Activated naive CD8-positive, alpha-beta T cell treated with anti-CD3 and anti-CD28 coated beads, Interleukin-2, amount 10 ng/mL, durations not matched to agents 7 days and 5 days (primary cell): ENCODE measurements at regions not wholly inside any gene's neighbourhood (a gene's known extent, or its start where the extent isn't known, plus 50 kb on each side); places are given as distances from the start of the nearest gene placed in this dataset.
"Not testable (repeated sequence)": the region's sequence is repeated elsewhere in the genome, so short reads cannot be mapped to it uniquely, and the experiment has no call there.

Experiments used
- ATAC-seq: fragments of 150-1000 bp; cut with Tn5 transposase; one replicate; pipeline ENCODE4 v1.10.0; 2021; ENCODE audit warnings: low read depth, moderate library complexity
- POLR2A ChIA-PET: fragments of 350-600 bp; sonication (Branson Sonifier 250); formaldehyde crosslinking; loops from one replicate; lab custom pipeline; 2021; ENCODE audit warnings: antibody characterized with exemption; lab: Charles Lee
- DNase-seq: peaks from one replicate; pipeline ENCODE4 v3.0.0; 2021
- H3K27ac Mint-ChIP-seq: one replicate; pipeline ENCODE4 v1.8.0; 2022; ENCODE audit warnings: mild to moderate bottlenecking, mixed read lengths
- H3K27me3 Mint-ChIP-seq: one replicate; pipeline ENCODE4 v1.8.0; 2022; ENCODE audit warnings: mild to moderate bottlenecking, moderate library complexity, mixed read lengths
- H3K36me3 Mint-ChIP-seq: one replicate; pipeline ENCODE4 v1.8.0; 2021; ENCODE audit warnings: mild to moderate bottlenecking, mixed read lengths
- H3K4me1 Mint-ChIP-seq: one replicate; pipeline ENCODE4 v1.8.0; 2021; ENCODE audit warnings: mixed read lengths
- H3K4me3 Mint-ChIP-seq: one replicate; pipeline ENCODE4 v1.8.0; 2022; ENCODE audit warnings: mild to moderate bottlenecking, moderate library complexity, mixed read lengths
- H3K9me3 Mint-ChIP-seq: one replicate; pipeline ENCODE4 v1.8.0; 2021; ENCODE audit warnings: mixed read lengths

DNA sequence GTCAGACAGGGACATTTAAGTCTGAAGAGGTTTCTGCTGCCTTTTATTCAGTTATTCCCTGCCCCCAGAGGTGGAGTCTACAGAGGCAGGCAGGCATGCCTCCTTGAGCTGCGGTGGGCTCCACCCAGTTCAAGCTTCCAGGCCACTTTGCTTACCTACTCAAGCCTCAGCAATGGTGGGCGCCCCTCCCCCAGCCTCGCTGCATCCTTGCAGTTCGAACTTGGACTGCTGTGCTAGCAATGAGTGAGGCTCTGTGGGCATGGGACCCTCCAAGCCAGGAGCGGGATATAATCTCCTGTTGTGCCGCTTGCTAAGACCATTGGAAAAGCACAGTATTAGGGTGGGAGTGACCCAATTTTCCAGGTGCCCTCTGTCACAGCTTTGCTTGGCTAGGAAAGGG lies 207.5 kb upstream of the EPHA6 start:
- H3K4me3 Mint-ChIP-seq, H3K4me1 Mint-ChIP-seq, ATAC-seq, H3K9me3 Mint-ChIP-seq, POLR2A ChIA-PET, H3K36me3 Mint-ChIP-seq, H3K27me3 Mint-ChIP-seq, DNase-seq, H3K27ac Mint-ChIP-seq: not testable (repeated sequence)

DNA sequence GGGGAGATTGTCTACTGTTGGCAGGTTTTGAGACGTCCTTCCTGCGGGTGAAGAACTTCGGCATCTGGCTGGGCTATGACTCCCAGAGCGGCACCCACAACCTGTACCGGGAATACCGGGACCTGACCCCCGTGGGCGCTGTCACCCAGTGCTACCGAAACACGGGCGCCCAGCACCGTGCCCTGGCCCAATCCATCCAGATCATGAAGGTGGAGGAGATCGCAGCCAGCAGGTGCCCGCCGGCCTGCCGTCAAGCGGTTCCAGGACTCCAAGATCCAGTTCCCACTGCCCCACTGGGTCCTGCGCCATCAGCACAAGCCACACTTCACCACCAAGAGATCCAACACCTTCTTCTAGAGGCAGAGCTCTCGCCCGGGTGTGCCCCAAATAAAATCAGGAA lies 194.9 kb upstream of the EPHA6 start:
- H3K4me3 Mint-ChIP-seq: no peak overlapping the region
- no peak overlapping the region for H3K27ac Mint-ChIP-seq
- ATAC-seq (no peak), DNase-seq (peak; percentile 34)
- H3K9me3 Mint-ChIP-seq: peaks cover 1% of the 10 kb centered on the region
- H3K27me3 Mint-ChIP-seq: no peaks in the 10 kb centered on the region
- no peaks in the 10 kb centered on the region for H3K4me1 Mint-ChIP-seq
- POLR2A ChIA-PET: no interaction called here
- H3K36me3 Mint-ChIP-seq: no peaks in the 10 kb centered on the region

DNA sequence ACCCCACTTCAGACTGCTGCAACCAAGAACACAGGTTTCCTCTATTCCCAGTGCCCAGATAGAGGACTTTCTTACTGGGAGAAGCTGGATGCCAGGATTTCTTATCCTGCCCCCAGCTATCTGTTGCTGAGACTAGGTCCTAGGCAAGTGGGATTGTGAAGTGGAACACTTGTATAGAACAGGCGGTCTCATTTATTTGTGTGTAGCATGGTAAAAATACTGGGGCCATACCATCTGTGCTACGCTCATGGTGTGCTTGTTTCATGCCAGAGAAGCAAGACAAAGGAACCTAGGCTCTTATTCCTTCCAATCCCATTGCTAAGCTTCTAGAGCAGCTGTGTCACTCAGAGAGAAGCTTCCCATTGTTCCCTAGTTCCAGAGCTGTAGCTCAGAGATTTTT lies 191.5 kb upstream of the EPHA6 start:
- DNase-seq (no peak), ATAC-seq (no peak)
- no peaks in the 10 kb centered on the region for H3K4me1 Mint-ChIP-seq
- no peaks in the 10 kb centered on the region for H3K27me3 Mint-ChIP-seq
- peaks cover 9% of the 10 kb centered on the region for H3K9me3 Mint-ChIP-seq
- H3K36me3 Mint-ChIP-seq: no peaks in the 10 kb centered on the region
- H3K4me3 Mint-ChIP-seq: no peak overlapping the region
- H3K27ac Mint-ChIP-seq: no peak overlapping the region
- POLR2A ChIA-PET: no interaction called here

DNA sequence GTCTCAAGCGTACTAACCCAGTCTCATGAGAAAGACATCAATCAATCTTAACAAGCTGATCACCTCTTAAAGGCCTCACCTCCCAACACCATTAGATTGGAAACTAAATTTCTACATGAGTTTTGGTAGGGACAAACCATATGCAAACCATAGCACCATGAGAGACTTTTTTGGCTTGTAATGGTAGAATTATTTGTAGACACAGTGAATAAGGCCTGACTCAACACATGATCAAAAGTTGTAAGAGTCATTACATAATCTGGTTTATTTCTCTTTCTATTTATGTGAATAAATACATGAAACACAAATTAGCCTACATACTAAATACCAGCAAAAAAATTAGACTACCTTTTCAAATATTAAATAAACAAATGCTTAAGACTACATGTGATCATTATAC lies 183.3 kb upstream of the EPHA6 start:
- Mint-ChIP-seq H3K9me3 (peaks cover 2% of the 10 kb centered on the region), H3K27ac (no peak overlapping the region), H3K36me3 (no peaks in the 10 kb centered on the region), H3K4me3 (no peak overlapping the region), H3K4me1 (no peaks in the 10 kb centered on the region), H3K27me3 (no peaks in the 10 kb centered on the region)
- DNase-seq: no peak
- POLR2A ChIA-PET: no interaction called here
- ATAC-seq: no peak

DNA sequence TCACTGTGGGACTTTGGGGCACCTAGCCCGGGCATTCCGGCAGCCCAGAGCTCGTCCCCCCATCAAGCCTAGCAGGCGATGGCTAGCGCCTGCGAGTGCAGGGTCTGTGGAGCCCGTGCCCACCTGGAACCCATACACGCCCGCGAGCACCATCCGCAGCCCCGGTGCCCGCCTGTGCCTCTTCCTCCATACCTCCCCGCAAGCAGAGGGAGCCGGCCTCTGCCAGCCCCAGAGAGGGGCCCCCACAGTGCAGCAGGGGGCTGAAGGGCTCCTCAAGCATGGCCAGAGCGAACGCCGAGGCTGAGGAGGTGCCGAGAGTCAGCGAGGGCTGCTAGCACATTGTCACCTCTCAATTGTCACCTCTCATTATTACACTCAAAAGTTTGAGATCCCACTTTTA lies 167.8 kb upstream of the EPHA6 start:
- no peaks in the 10 kb centered on the region for H3K4me1 Mint-ChIP-seq
- H3K4me3 Mint-ChIP-seq: no peak overlapping the region
- H3K9me3 Mint-ChIP-seq: peaks cover 1% of the 10 kb centered on the region
- H3K27me3 Mint-ChIP-seq: no peaks in the 10 kb centered on the region
- POLR2A ChIA-PET: no interaction called here
- H3K27ac Mint-ChIP-seq: no peak overlapping the region
- ATAC-seq (no peak), DNase-seq (no peak)
- H3K36me3 Mint-ChIP-seq: no peaks in the 10 kb centered on the region

DNA sequence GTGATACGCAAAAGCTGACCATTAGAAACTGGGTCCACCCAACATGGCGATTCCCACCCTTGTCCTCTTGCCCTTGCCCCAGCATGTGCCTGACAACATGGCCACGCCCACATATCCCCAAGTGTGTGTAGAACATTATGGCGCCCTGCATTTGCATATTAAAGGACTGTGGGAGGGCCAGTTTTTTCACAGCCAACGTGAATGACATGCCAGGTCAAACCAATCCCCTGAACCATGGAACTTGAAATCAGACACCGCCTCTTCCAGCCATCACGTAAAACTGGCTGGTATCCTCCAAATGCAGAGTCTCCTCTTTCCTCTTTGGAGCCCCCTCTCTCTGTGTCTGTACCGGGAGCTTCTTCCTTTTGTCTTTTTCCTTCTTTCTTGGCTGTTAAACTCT lies 156.7 kb upstream of the EPHA6 start:
- Mint-ChIP-seq H3K4me1 (no peaks in the 10 kb centered on the region), H3K27me3 (no peaks in the 10 kb centered on the region), H3K9me3 (peaks cover 4% of the 10 kb centered on the region), H3K4me3 (no peak overlapping the region), H3K27ac (no peak overlapping the region), H3K36me3 (no peaks in the 10 kb centered on the region)
- no peak for DNase-seq
- POLR2A ChIA-PET: no interaction called here
- no peak for ATAC-seq

DNA sequence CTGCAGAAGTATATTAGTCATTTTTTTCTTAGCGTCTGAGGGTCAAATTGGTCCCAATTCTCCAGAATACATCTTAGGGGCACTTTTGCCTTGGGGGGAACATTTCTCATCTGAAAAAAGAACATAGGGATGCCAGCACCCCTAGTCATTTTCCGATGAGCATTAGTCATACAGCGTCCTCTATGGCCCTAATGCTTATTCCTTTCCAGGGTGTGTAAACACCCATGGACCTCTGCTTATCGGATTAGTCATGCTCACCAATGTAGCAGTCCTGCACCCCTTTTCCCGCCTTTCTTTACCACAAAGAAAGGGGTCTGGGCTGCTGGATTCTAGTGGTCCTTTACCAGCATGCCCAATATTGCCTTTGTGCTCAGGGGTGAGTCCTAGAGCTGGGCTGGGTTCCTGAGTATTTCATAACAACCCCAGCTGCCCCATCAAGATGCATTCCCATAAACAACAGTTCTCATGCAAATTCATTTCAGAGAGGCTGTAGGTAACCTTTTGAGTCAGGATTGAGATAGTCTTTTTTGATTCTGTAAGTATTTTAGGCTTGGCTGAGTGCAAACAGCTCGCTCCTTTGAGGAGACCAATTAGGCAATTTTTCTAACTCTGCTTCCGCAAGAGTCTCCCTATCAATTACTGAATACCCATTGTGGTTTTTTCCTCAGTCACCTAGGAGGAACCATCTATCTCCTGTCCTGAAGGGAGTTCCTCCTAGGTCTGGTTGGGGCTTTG lies 142.4 kb upstream of the EPHA6 start:
- H3K9me3 Mint-ChIP-seq, ATAC-seq, DNase-seq, H3K36me3 Mint-ChIP-seq, POLR2A ChIA-PET, H3K27ac Mint-ChIP-seq, H3K27me3 Mint-ChIP-seq, H3K4me1 Mint-ChIP-seq, H3K4me3 Mint-ChIP-seq: not testable (repeated sequence)

DNA sequence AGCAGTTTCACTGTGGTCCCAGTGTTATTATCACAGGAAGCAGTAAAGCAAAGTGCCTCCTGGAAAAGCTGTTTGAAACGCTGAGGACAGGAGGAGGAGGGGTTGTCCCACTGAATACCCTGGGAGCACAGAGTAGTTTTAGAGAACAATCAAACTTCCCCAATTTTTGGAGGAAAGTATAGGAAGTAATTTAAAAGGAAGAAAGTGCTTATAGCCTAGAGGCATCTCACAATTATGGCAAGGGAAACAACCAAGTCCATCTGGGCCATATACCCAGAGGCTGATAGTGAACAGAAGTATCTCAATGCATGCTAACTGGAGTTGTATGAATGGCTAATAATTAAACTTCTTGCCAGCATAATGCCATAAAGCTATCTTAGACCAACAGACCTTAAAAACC lies 137.2 kb upstream of the EPHA6 start:
- peaks cover 5% of the 10 kb centered on the region for H3K9me3 Mint-ChIP-seq
- H3K4me1 Mint-ChIP-seq: no peaks in the 10 kb centered on the region
- DNase-seq (no peak), ATAC-seq (no peak)
- no peak overlapping the region for H3K27ac Mint-ChIP-seq
- no peaks in the 10 kb centered on the region for H3K36me3 Mint-ChIP-seq
- no peak overlapping the region for H3K4me3 Mint-ChIP-seq
- H3K27me3 Mint-ChIP-seq: no peaks in the 10 kb centered on the region
- POLR2A ChIA-PET: no interaction called here

DNA sequence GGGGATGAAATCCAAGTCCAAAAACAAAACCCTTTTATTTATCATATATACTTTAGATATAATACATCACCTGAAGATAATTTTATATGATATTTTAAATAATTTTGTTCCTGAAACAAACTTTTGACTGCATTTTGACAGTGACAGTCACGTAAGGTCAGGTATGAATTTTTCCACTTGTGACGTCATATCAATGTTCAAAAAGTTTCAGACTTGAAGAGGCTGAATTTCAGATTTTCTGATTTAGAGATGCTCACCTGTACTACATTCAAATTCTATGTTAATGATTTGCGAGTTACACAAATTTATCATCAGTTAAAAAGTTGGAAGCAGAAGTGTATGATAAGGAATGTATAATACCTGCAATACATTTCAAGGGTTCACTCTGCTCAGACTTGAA lies 136.1 kb upstream of the EPHA6 start:
- no peak for ATAC-seq
- Mint-ChIP-seq H3K4me1 (no peaks in the 10 kb centered on the region), H3K27ac (no peak overlapping the region), H3K9me3 (peaks cover 5% of the 10 kb centered on the region), H3K27me3 (no peaks in the 10 kb centered on the region), H3K36me3 (no peaks in the 10 kb centered on the region), H3K4me3 (no peak overlapping the region)
- DNase-seq: no peak
- POLR2A ChIA-PET: no interaction called here

DNA sequence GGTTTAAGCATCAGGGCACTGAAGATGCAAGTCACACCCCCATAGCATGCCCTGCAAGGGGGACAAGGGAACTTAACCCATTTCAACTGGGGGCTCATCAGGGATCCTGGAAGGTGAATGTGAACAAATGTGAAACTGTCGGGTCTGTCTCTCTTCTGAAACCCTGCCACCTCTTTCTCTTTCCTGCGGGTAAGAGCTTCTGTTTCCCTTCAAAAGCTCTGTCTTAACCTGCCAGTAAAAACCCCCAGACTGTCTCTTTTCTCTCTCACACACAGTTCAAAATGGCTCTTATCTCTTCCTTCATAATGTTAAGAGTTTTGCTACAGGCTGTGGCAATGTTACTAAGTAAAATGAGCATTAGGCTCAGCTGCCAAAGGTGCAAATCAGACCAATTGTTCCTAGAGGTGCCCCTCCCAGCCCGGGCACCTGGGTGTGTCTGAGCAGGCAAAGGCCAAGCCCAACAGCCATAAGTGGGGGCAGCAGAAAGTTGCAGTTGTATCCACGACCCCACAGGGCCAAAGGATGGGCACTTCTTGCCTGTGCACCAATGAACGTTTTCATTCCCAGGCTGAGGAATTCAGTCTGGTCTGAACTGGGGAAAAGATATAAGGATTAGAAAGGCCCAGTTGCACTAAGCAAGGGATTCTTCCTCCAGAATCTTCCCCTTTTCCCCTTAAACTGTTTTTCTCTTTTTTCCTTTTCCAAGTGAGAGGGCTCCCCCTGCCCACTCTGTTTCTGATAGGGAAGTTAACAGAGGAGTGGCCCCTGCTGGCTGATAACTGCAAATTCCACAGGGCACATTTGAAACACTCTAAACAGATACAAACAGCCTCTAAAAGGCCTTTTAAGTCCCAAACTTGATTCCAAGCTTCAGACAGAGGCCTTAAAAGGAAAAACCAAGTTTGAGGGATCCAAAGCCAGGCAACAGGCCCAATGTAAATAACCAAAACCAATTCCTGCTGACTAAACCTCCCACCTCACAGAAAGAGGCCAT lies 113.8 kb upstream of the EPHA6 start:
- Mint-ChIP-seq H3K36me3 (no peaks in the 10 kb centered on the region), H3K27ac (no peak overlapping the region), H3K4me1 (no peaks in the 10 kb centered on the region), H3K27me3 (no peaks in the 10 kb centered on the region), H3K4me3 (no peak overlapping the region), H3K9me3 (peaks cover 9% of the 10 kb centered on the region)
- ATAC-seq: no peak
- POLR2A ChIA-PET: no interaction called here
- no peak for DNase-seq

DNA sequence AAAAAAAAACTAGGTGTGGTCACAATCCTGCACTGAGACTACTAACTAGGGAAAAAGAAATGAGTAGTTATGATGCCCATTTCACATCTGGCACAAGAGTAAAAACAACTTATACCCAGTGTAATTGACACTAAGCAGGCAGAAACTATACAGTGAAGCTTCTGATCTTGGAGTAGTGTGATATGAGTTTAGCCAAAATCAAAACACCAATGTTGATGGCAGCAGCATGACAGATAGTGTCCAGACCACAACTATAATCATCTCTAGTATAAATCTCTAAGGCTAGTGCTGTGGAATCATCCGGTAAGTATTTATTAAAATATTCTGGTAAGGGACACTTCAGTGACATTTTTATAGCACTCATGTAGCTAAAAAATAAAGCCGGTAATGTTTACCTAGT lies 108.5 kb upstream of the EPHA6 start:
- H3K4me1 Mint-ChIP-seq: no peaks in the 10 kb centered on the region
- H3K9me3 Mint-ChIP-seq: peaks cover 4% of the 10 kb centered on the region
- POLR2A ChIA-PET: no interaction called here
- DNase-seq: no peak
- H3K36me3 Mint-ChIP-seq: no peaks in the 10 kb centered on the region
- H3K4me3 Mint-ChIP-seq: no peak overlapping the region
- H3K27ac Mint-ChIP-seq: no peak overlapping the region
- H3K27me3 Mint-ChIP-seq: no peaks in the 10 kb centered on the region
- ATAC-seq: no peak

DNA sequence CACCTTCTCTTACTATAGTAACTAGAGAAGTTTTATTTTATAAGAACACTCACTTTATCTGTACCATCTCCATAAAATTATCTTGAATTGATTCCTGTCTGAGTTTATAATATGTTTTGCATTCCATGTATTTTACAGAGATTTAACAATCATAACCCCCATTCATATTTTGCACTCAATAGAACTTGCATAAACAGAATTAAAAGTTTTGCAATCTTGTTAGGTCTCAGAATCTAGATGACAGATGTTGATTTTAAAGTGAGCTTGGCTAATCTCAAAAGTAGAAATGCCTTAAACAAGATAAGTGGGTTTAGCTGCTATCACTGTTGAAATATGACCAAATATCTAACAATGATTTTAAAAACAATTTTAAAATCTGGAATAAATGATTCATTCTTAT lies 107.9 kb upstream of the EPHA6 start:
- H3K4me1 Mint-ChIP-seq: no peaks in the 10 kb centered on the region
- H3K4me3 Mint-ChIP-seq: no peak overlapping the region
- DNase-seq (no peak), ATAC-seq (no peak)
- POLR2A ChIA-PET: no interaction called here
- H3K27ac Mint-ChIP-seq: no peak overlapping the region
- no peaks in the 10 kb centered on the region for H3K36me3 Mint-ChIP-seq
- H3K27me3 Mint-ChIP-seq: no peaks in the 10 kb centered on the region
- peaks cover 4% of the 10 kb centered on the region for H3K9me3 Mint-ChIP-seq

DNA sequence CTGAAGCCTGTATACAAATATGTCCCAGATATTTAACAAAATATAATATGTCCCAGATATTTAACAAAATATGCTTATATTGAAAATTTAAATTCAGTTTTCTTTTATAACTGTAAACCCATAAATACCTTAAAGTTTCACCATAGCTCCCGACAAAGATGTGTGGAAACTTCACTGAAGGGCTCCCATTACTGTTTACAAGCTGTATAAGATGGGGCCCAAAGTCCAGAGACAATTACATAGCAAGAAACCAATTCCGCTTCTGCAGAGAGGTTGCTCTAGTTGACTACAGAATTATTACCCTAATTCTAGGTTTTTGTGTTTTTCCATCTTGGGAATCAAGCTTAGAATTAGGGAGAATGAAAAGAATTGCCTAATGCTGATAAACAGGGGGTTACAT lies 102.6 kb upstream of the EPHA6 start:
- no peak overlapping the region for H3K27ac Mint-ChIP-seq
- H3K9me3 Mint-ChIP-seq: peaks cover 2% of the 10 kb centered on the region
- H3K27me3 Mint-ChIP-seq: no peaks in the 10 kb centered on the region
- no peak overlapping the region for H3K4me3 Mint-ChIP-seq
- ATAC-seq (no peak), DNase-seq (no peak)
- POLR2A ChIA-PET: no interaction called here
- no peaks in the 10 kb centered on the region for H3K36me3 Mint-ChIP-seq
- no peaks in the 10 kb centered on the region for H3K4me1 Mint-ChIP-seq

DNA sequence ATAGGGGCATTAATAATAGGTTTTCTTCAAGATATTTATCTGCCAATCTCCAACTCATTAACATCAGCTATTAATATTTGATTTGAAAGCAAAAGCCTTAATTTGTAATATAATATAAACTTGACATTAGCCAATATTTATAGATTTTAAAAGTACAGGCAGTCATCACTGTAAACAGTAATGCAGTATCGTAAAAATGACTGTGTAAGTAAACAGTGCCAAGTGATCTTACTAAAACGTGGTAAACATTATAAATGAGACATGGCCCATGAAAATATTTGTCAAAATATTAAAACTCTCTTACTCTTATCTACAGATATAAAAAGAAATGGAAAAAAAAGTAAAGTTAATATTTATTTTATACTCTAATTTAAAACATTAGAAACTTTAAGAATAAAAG lies 101.6 kb upstream of the EPHA6 start:
- peaks cover 2% of the 10 kb centered on the region for H3K9me3 Mint-ChIP-seq
- H3K27ac Mint-ChIP-seq: no peak overlapping the region
- no peak for DNase-seq
- no peaks in the 10 kb centered on the region for H3K27me3 Mint-ChIP-seq
- H3K4me1 Mint-ChIP-seq: no peaks in the 10 kb centered on the region
- POLR2A ChIA-PET: no interaction called here
- H3K4me3 Mint-ChIP-seq: no peak overlapping the region
- no peaks in the 10 kb centered on the region for H3K36me3 Mint-ChIP-seq
- no peak for ATAC-seq
